ENCODE measurements at regions not wholly inside any gene's neighbourhood (a gene's known extent, or its start where the extent isn't known, plus 50 kb on each side); places are given as distances from the start of the nearest gene placed in this dataset.

GRCh38 chr6:167462514-167463312 lies 137.8 kb downstream of the TTLL2 start:
- H3K27ac ChIP-seq, result no peak overlapping the region
- 89 to 100% methylated on average over 2 to 12 of the region's 12 CpGs for WGBS, 2 donors (ENCODE audit: low coverage in 1 of 2)
- H3K27me3 ChIP-seq, result peaks cover 22% of the 10 kb centered on the region
- TF ChIP-seq POLR2A (IDR thresholded peaks at IDR 0.05), result no peak
- no peak for TF ChIP-seq CTCF (IDR thresholded peaks at IDR 0.05)
- no peak for TF ChIP-seq POLR2AphosphoS5 (IDR thresholded peaks at IDR 0.05)
- TF ChIP-seq EP300 (IDR thresholded peaks at IDR 0.05), result no peak
- no peak overlapping the region for H3K4me3 ChIP-seq
- H3K4me1 ChIP-seq, result no peaks in the 10 kb centered on the region
- H3K9me3 ChIP-seq, result no peaks in the 10 kb centered on the region
- H3K36me3 ChIP-seq, result no peaks in the 10 kb centered on the region
- no peak for ATAC-seq

DNA sequence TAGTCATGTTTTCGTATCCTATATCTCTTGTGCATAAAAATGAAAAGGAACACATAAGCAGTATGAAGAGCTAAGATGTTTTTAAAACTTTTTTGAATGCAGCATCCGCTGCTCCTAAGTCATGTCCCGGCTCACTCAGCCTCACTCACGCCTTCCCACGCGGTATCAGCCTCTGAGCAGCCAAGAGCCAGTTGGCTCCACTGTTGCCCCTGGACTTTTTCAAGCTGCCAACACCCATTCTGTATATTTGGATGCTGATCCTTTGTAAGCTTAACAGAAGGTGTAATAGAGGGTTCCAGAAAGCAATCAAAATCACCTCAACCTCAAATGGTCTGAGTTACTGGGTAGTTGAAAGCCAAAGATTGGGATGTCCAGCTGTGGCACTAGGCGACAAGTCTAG lies 139.3 kb downstream of the TTLL2 start:
- H3K9me3 ChIP-seq, result no peaks in the 10 kb centered on the region
- 79% methylated on average over 6 to 7 of the region's 7 CpGs for WGBS, 2 donors (ENCODE audit: low coverage in 1 of 2)
- TF ChIP-seq POLR2A (IDR thresholded peaks at IDR 0.05) (no peak), EP300 (IDR thresholded peaks at IDR 0.05) (no peak), POLR2AphosphoS5 (IDR thresholded peaks at IDR 0.05) (no peak), CTCF (IDR thresholded peaks at IDR 0.05) (no peak)
- no peak overlapping the region for H3K4me3 ChIP-seq
- peaks cover 8% of the 10 kb centered on the region for H3K27me3 ChIP-seq
- no peak overlapping the region for H3K27ac ChIP-seq
- ATAC-seq, result no peak
- H3K4me1 ChIP-seq, result peaks cover 0 to 2% (median 0%) of the 10 kb centered on the region in 3 donors
- no peaks in the 10 kb centered on the region for H3K36me3 ChIP-seq

DNA sequence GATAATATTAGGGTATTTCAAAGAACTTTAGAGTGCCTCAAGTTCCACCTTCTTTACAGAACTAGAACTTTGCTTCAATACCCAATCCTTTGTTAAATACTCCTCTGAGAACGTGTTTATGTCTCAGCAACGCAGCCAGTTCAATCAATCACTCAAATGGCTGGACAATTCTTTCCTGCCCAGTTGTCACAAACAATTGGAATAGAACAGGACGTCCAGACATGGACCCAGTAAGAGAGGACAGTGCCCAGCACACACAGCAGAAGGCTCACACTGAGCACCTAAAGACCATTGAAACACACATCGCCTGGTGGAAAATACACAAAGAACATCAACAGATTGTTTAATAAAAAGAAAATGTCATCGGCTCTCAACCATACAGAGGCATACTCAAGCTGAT lies 140.6 kb downstream of the TTLL2 start:
- Histone ChIP-seq H3K27me3 (no peaks in the 10 kb centered on the region), H3K4me1 (peaks cover 0 to 10% (median 0%) of the 10 kb centered on the region in 3 donors), H3K4me3 (no peak overlapping the region), H3K9me3 (no peaks in the 10 kb centered on the region), H3K36me3 (no peaks in the 10 kb centered on the region), H3K27ac (no peak overlapping the region)
- WGBS, 2 donors (ENCODE audit: low coverage in 1 of 2), result 87% methylated on average over 3 of the region's 5 CpGs
- TF ChIP-seq POLR2A (IDR thresholded peaks at IDR 0.05), result no peak
- no peak for TF ChIP-seq POLR2AphosphoS5 (IDR thresholded peaks at IDR 0.05)
- no peak for TF ChIP-seq EP300 (IDR thresholded peaks at IDR 0.05)
- TF ChIP-seq CTCF (IDR thresholded peaks at IDR 0.05), result no peak
- no peak for ATAC-seq

- Histone ChIP-seq H3K27me3 (no peaks in the 10 kb centered on the region), H3K4me1 (peaks cover 0 to 10% (median 0%) of the 10 kb centered on the region in 3 donors), H3K4me3 (no peak overlapping the region), H3K36me3 (no peaks in the 10 kb centered on the region), H3K9me3 (no peaks in the 10 kb centered on the region), H3K27ac (no peak overlapping the region)
- ATAC-seq, result no peak
- TF ChIP-seq EP300 (IDR thresholded peaks at IDR 0.05) (no peak), POLR2A (IDR thresholded peaks at IDR 0.05) (no peak), CTCF (IDR thresholded peaks at IDR 0.05) (no peak), POLR2AphosphoS5 (IDR thresholded peaks at IDR 0.05) (no peak)
- 83 to 93% methylated on average over 4 to 9 of the region's 9 CpGs for WGBS, 2 donors (ENCODE audit: low coverage in 1 of 2)
Observed at GRCh38 chr6:167467282-167467681, 142.4 kb downstream of the TTLL2 start.

DNA sequence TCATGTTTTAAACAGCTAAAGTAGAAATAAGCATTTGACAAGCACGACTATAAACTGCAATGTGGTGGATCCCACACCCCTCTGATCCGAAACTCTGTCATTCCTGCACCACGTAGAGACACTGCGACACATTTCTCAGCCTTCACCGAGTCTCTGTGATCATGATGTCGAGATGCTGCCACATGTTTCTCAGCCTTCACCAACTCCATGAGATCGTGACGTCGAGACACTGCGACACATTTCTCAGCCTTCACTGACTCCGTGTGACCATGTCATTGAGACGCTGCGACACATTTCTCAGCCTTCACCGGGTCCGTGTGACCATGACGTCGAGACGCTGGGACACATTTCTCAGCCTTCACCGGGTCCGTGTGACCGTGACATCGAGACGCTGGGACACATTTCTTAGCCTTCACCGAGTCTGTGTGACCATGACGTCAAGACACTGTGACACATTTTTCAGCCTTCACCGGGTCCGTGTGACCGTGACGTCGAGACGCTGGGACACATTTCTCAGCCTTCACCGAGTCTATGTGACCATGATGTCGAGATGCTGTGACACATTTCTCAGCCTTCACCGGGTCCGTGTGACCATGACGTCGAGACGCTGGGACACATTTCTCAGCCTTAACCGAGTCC lies 143.0 kb downstream of the TTLL2 start:
- Histone ChIP-seq H3K36me3 (no peaks in the 10 kb centered on the region), H3K27me3 (no peaks in the 10 kb centered on the region), H3K9me3 (no peaks in the 10 kb centered on the region), H3K4me3 (no peak overlapping the region), H3K4me1 (peaks cover 0 to 12% (median 0%) of the 10 kb centered on the region in 3 donors), H3K27ac (no peak overlapping the region)
- WGBS, 2 donors (ENCODE audit: low coverage in 1 of 2), result 88 to 93% methylated on average over 20 to 25 of the region's 39 CpGs
- no peak for TF ChIP-seq EP300 (IDR thresholded peaks at IDR 0.05)
- TF ChIP-seq CTCF (IDR thresholded peaks at IDR 0.05), result no peak
- ATAC-seq, result no peak
